Epithelial cell of proximal tubule (primary cell): ENCODE measurements at regions not wholly inside any gene's neighbourhood (a gene's known extent, or its start where the extent isn't known, plus 50 kb on each side); places are given as distances from the start of the nearest gene placed in this dataset.

ENCODE experiments used
- DNase-seq: peaks from one replicate; pipeline ENCODE4 v3.0.0-alpha.2; 2011; ENCODE audit warnings: low read depth
- H3K4me3 ChIP-seq: 2 replicates; pipeline ENCODE4 v1.5.1; 2011; ENCODE audit warnings: low read depth, mild to moderate bottlenecking, low read length
- CTCF ChIP-seq: conservative IDR thresholded peaks from 2 replicates; pipeline ENCODE4 v1.5.1; 2012; ENCODE audit warnings: low read depth, mild to moderate bottlenecking, low read length

DNA sequence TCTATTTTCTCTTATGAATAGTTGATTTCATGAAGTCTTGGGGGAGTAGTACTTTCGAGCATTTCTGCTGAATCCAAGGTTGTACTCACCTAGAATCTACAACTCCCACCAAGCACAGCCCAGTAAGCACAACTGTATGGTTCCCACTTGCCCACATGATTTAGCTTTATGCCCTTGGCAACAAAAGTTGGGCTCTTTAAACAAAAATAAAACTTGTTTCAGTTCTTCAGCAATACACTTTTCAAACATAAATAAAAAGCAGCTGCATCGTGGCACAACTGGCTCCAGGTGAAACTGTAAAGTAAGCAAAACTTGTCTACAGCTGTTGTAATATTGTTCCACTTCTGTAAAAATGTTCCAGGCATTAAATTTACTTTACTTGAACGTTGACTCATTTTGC lies 99.8 kb upstream of the FSIP2 start:
- DNase-seq, result no peak
- no peak overlapping the region for H3K4me3 ChIP-seq
- no peak for TF ChIP-seq CTCF

DNA sequence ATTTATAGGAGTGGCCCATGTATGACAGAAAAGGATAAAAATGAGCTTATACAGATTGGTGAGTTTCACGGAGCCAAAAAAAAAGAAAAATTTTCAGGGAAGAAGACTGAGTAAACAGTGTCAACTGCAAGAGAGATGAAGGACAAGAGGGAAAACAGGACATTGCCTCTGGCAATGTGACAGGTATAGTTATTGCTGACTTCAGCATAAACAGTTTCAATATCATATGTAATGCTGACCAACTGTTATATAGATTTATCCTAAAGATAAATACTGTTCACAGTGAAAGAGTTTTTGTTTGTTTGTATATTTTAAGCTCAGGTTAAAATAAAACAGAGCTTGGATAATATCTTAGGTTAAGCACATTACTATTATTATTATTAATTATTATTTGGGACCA lies 98.0 kb upstream of the FSIP2 start:
- TF ChIP-seq CTCF, result no peak
- no peak for DNase-seq
- no peak overlapping the region for H3K4me3 ChIP-seq

GRCh38 chr2:185643434-185643833 lies 95.2 kb upstream of the FSIP2 start:
- no peak overlapping the region for H3K4me3 ChIP-seq
- no peak for TF ChIP-seq CTCF
- no peak for DNase-seq

DNA sequence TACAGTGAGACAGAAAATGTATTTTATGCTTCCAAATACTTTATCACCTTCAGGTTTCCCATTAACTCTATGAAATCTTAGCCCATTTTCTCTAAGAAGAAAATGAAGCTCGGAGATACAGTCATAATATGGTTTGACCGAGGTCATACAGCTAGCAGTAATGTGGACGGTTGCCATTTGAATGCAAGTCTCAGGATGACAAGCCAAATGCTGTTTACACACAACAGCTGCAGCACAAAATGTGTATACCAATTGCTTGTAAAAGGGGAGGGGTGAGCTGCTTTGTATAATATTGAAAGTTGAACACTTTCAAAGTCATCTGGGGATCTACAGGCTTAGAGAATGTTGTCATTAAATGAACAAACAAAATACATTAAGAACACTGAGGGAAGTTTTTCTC lies 93.8 kb upstream of the FSIP2 start:
- DNase-seq, result no peak
- no peak for TF ChIP-seq CTCF
- no peak overlapping the region for H3K4me3 ChIP-seq

GRCh38 chr2:185645529-185645928 lies 93.1 kb upstream of the FSIP2 start:
- TF ChIP-seq CTCF, result no peak
- no peak for DNase-seq

DNA sequence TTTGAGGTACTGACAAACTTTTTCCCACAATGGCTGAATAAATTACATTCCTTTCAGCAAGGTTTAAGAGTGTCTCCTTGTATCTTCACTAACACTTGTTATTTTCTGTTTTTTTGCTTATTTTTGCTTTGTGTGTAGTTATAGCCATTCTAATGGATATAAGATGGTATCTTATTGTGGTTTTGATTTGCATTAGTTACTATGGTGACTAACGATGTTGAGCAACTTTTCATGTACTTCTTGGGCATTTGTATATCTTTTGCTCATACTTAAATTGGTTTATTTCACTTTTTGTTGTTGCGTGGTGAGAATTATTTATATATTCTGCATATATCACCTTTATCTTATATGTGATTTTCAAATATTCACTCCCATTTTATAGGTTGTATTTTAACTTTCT lies 79.9 kb upstream of the FSIP2 start:
- no peak for DNase-seq
- no peak for TF ChIP-seq CTCF
- H3K4me3 ChIP-seq, result no peak overlapping the region

More at GRCh38 chr2:185645529-185645928, 93.1 kb upstream of the FSIP2 start:
- no peak overlapping the region for H3K4me3 ChIP-seq

- DNase-seq, result no peak
- TF ChIP-seq CTCF, result no peak
- no peak overlapping the region for H3K4me3 ChIP-seq
Observed at GRCh38 chr2:185663811-185664210, 74.8 kb upstream of the FSIP2 start.
